ENCODE measurements at regions not wholly inside any gene's neighbourhood (a gene's known extent, or its start where the extent isn't known, plus 50 kb on each side); places are given as distances from the start of the nearest gene placed in this dataset.

- intact Hi-C loops (cut with DNase I): no loop called here
- FAIRE-seq (no peak), DNase-seq (no peak)
- H3K27ac ChIP-seq (ENCODE audit: low read depth in 2 of 2, low read length in 2 of 2): no peak overlapping the region
- H3K27me3 ChIP-seq (ENCODE audit: control insufficient read depth, insufficient read depth, low read length): no peaks in the 10 kb centered on the region
- no peaks in the 10 kb centered on the region for H3K9me3 ChIP-seq (ENCODE audit: control insufficient read depth in 2 of 3, insufficient read depth in 1 of 3, low read length in 3 of 3)
- H3K4me3 ChIP-seq (ENCODE audit: low read length in 3 of 3): no peak overlapping the region
- H3K4me1 ChIP-seq (ENCODE audit: control insufficient read depth in 2 of 3, insufficient read depth in 2 of 3, low read depth in 1 of 3, low read length in 3 of 3): no peaks in the 10 kb centered on the region
- no peaks in the 10 kb centered on the region for H3K36me3 ChIP-seq (ENCODE audit: control insufficient read depth in 2 of 3, insufficient read depth in 3 of 3, low read length in 3 of 3)
- no peak for TF ChIP-seq CTCF (IDR thresholded peaks at IDR 0.05; ENCODE audit: borderline replicate concordance, extremely low read depth, insufficient read depth)
- H3K9ac ChIP-seq (ENCODE audit: low read length in 3 of 3): no peak overlapping the region
Observed at GRCh38 chr13:81957121-81957520, 1616.2 kb upstream of the SPRY2 start.

GRCh38 chr13:81929988-81930387 is 1589.1 kb upstream of the SPRY2 start:
- peaks cover 0 to 2% (median 0%) of the 10 kb centered on the region in 3 donors for H3K9me3 ChIP-seq (ENCODE audit: control insufficient read depth in 2 of 3, insufficient read depth in 1 of 3, low read length in 3 of 3)
- DNase-seq (peak in 2 of 5 donors; percentile 52 to 68), FAIRE-seq (no peak)
- H3K4me1 ChIP-seq (ENCODE audit: control insufficient read depth in 2 of 3, insufficient read depth in 2 of 3, low read depth in 1 of 3, low read length in 3 of 3): no peaks in the 10 kb centered on the region
- no peak overlapping the region for H3K9ac ChIP-seq (ENCODE audit: low read length in 3 of 3)
- no peaks in the 10 kb centered on the region for H3K27me3 ChIP-seq (ENCODE audit: control insufficient read depth, insufficient read depth, low read length)
- peak; percentile 37 for TF ChIP-seq CTCF (IDR thresholded peaks at IDR 0.05; ENCODE audit: borderline replicate concordance, extremely low read depth, insufficient read depth)
- H3K27ac ChIP-seq (ENCODE audit: low read depth in 2 of 2, low read length in 2 of 2): no peak overlapping the region
- H3K36me3 ChIP-seq (ENCODE audit: control insufficient read depth in 2 of 3, insufficient read depth in 3 of 3, low read length in 3 of 3): no peaks in the 10 kb centered on the region
- intact Hi-C loops (cut with DNase I): no loop called here
- H3K4me3 ChIP-seq (ENCODE audit: low read length in 3 of 3): no peak overlapping the region

- Histone ChIP-seq H3K4me1 (ENCODE audit: control insufficient read depth in 2 of 3, insufficient read depth in 2 of 3, low read depth in 1 of 3, low read length in 3 of 3) (no peaks in the 10 kb centered on the region), H3K36me3 (ENCODE audit: control insufficient read depth in 2 of 3, insufficient read depth in 3 of 3, low read length in 3 of 3) (no peaks in the 10 kb centered on the region), H3K9me3 (ENCODE audit: control insufficient read depth in 2 of 3, insufficient read depth in 1 of 3, low read length in 3 of 3) (peaks cover 0 to 2% (median 0%) of the 10 kb centered on the region in 3 donors), H3K9ac (ENCODE audit: low read length in 3 of 3) (no peak overlapping the region), H3K27ac (ENCODE audit: low read depth in 2 of 2, low read length in 2 of 2) (no peak overlapping the region), H3K27me3 (ENCODE audit: control insufficient read depth, insufficient read depth, low read length) (no peaks in the 10 kb centered on the region), H3K4me3 (ENCODE audit: low read length in 3 of 3) (no peak overlapping the region)
- FAIRE-seq (no peak), DNase-seq (no peak)
- intact Hi-C loops (cut with DNase I): no loop called here
- no peak for TF ChIP-seq CTCF (IDR thresholded peaks at IDR 0.05; ENCODE audit: borderline replicate concordance, extremely low read depth, insufficient read depth)
Observed at GRCh38 chr13:81927347-81927746, 1586.4 kb upstream of the SPRY2 start.

GRCh38 chr13:81917810-81918209 is 1576.9 kb upstream of the SPRY2 start:
- H3K36me3 ChIP-seq (ENCODE audit: control insufficient read depth in 2 of 3, insufficient read depth in 3 of 3, low read length in 3 of 3): no peaks in the 10 kb centered on the region
- DNase-seq (peak in 4 of 5 donors; percentile 40 to 88 (median 72)), FAIRE-seq (no peak)
- no peaks in the 10 kb centered on the region for H3K9me3 ChIP-seq (ENCODE audit: control insufficient read depth in 2 of 3, insufficient read depth in 1 of 3, low read length in 3 of 3)
- TF ChIP-seq CTCF (IDR thresholded peaks at IDR 0.05; ENCODE audit: borderline replicate concordance, extremely low read depth, insufficient read depth): no peak
- H3K27me3 ChIP-seq (ENCODE audit: control insufficient read depth, insufficient read depth, low read length): no peaks in the 10 kb centered on the region
- no peak overlapping the region for H3K27ac ChIP-seq (ENCODE audit: low read depth in 2 of 2, low read length in 2 of 2)
- H3K4me1 ChIP-seq (ENCODE audit: control insufficient read depth in 2 of 3, insufficient read depth in 2 of 3, low read depth in 1 of 3, low read length in 3 of 3): no peaks in the 10 kb centered on the region
- no peak overlapping the region for H3K9ac ChIP-seq (ENCODE audit: low read length in 3 of 3)
- H3K4me3 ChIP-seq (ENCODE audit: low read length in 3 of 3): no peak overlapping the region
- intact Hi-C loops (cut with DNase I): no loop called here
